Trophoblast cell (in vitro differentiated cells and primary cell): ENCODE measurements at regions not wholly inside any gene's neighbourhood (a gene's known extent, or its start where the extent isn't known, plus 50 kb on each side); places are given as distances from the start of the nearest gene placed in this dataset.

Source experiments
- DNase-seq, 2 donors: peaks; one replicate each; pipeline ENCODE4 v3.0.0-alpha.2; 2016
- H2AFZ ChIP-seq: 2 replicates; pipeline ENCODE4 v1.6.1; 2013; ENCODE audit warnings: low read length, moderate library complexity, mild to moderate bottlenecking; ENCODE audit not compliant: insufficient read depth, poor library complexity
- H2AK5ac ChIP-seq: 2 replicates; pipeline ENCODE4 v1.6.1; 2013; ENCODE audit warnings: mild to moderate bottlenecking, low read length
- H2BK120ac ChIP-seq: 2 replicates; pipeline ENCODE4 v1.6.1; 2013; ENCODE audit warnings: low read length, mild to moderate bottlenecking, moderate library complexity; ENCODE audit not compliant: insufficient read depth, poor library complexity
- H2BK12ac ChIP-seq: 2 replicates; pipeline ENCODE4 v1.6.1; 2013; ENCODE audit warnings: mild to moderate bottlenecking, low read length, moderate library complexity
- H2BK5ac ChIP-seq: 2 replicates; pipeline ENCODE4 v1.6.1; 2013; ENCODE audit warnings: low read length, low read depth, moderate library complexity, mild to moderate bottlenecking; ENCODE audit not compliant: poor library complexity
- H3K14ac ChIP-seq: 2 replicates; pipeline ENCODE4 v1.6.1; 2013; ENCODE audit warnings: mild to moderate bottlenecking, low read length
- H3K18ac ChIP-seq: 2 replicates; pipeline ENCODE4 v1.6.1; 2013; ENCODE audit warnings: mild to moderate bottlenecking, low read length
- H3K23ac ChIP-seq: 2 replicates; pipeline ENCODE4 v1.6.1; 2013; ENCODE audit warnings: low read length
- H3K27ac ChIP-seq: 2 replicates; pipeline ENCODE4 v1.5.1; 2013; ENCODE audit warnings: low read depth, mild to moderate bottlenecking, inconsistent platforms, low read length, moderate library complexity
- H3K27me3 ChIP-seq: 2 replicates; pipeline ENCODE4 v1.6.1; 2013; ENCODE audit warnings: inconsistent platforms, mild to moderate bottlenecking, low read length, moderate library complexity; ENCODE audit not compliant: insufficient read depth
- H3K36me3 ChIP-seq, 2 experiments: 1 replicate in 1 of 2; 2 replicates in 1 of 2; pipeline ENCODE4 v1.6.1; 2013; ENCODE audit warnings: low read length in 2 of 2, mild to moderate bottlenecking in 2 of 2, moderate library complexity in 1 of 2; ENCODE audit not compliant: insufficient read depth in 2 of 2, control insufficient read depth in 1 of 2
- H3K4ac ChIP-seq: 2 replicates; pipeline ENCODE4 v1.6.1; 2013; ENCODE audit warnings: low read depth, mild to moderate bottlenecking, low read length, moderate library complexity
- H3K4me1 ChIP-seq, 2 experiments: 1 replicate in 1 of 2; 2 replicates in 1 of 2; pipeline ENCODE4 v1.6.1; 2013; ENCODE audit warnings: low read length in 2 of 2, mild to moderate bottlenecking in 2 of 2, moderate library complexity in 1 of 2; ENCODE audit not compliant: insufficient read depth in 2 of 2, control insufficient read depth in 1 of 2
- H3K4me2 ChIP-seq: 2 replicates; pipeline ENCODE4 v1.6.1; 2013; ENCODE audit warnings: inconsistent platforms, mild to moderate bottlenecking, low read length, moderate library complexity
- H3K4me3 ChIP-seq: 2 replicates; pipeline ENCODE4 v1.5.1; 2013; ENCODE audit warnings: mild to moderate bottlenecking, low read depth, low read length, inconsistent platforms
- H3K79me1 ChIP-seq: one replicate; pipeline ENCODE4 v1.6.1; 2013; ENCODE audit warnings: low read length
- H3K79me2 ChIP-seq: 2 replicates; pipeline ENCODE4 v1.6.1; 2013; ENCODE audit warnings: low read length, mild to moderate bottlenecking; ENCODE audit not compliant: control insufficient read depth, insufficient read depth, poor library complexity
- H3K9ac ChIP-seq: 2 replicates; pipeline ENCODE4 v1.6.1; 2013; ENCODE audit warnings: mild to moderate bottlenecking, low read length
- H3K9me3 ChIP-seq: 2 replicates; pipeline ENCODE4 v1.6.1; 2013; ENCODE audit warnings: low read depth, mild to moderate bottlenecking, control low read depth, inconsistent platforms, low read length; ENCODE audit not compliant: insufficient read depth
- H4K12ac ChIP-seq: 2 replicates; pipeline ENCODE4 v1.6.1; 2013; ENCODE audit warnings: low read depth, mild to moderate bottlenecking, low read length, moderate library complexity
- H4K8ac ChIP-seq: 2 replicates; pipeline ENCODE4 v1.6.1; 2013; ENCODE audit warnings: low read depth, mild to moderate bottlenecking, low read length, moderate library complexity
- H4K91ac ChIP-seq: one replicate; pipeline ENCODE4 v1.6.1; 2013; ENCODE audit warnings: low read depth, mild to moderate bottlenecking, low read length, moderate library complexity
- WGBS: extraction: QIAGEN DNeasy Blood & Tissue Kit; methylation state at CpG from one replicate; pipeline ENCODE4 v1.1.7; 2013; ENCODE audit warnings: missing lambda C conversion rate; ENCODE audit not compliant: insufficient read length, insufficient coverage; ENCODE audit errors: extremely low coverage; 5-methylcytosine and 5-hydroxymethylcytosine counted together

DNA sequence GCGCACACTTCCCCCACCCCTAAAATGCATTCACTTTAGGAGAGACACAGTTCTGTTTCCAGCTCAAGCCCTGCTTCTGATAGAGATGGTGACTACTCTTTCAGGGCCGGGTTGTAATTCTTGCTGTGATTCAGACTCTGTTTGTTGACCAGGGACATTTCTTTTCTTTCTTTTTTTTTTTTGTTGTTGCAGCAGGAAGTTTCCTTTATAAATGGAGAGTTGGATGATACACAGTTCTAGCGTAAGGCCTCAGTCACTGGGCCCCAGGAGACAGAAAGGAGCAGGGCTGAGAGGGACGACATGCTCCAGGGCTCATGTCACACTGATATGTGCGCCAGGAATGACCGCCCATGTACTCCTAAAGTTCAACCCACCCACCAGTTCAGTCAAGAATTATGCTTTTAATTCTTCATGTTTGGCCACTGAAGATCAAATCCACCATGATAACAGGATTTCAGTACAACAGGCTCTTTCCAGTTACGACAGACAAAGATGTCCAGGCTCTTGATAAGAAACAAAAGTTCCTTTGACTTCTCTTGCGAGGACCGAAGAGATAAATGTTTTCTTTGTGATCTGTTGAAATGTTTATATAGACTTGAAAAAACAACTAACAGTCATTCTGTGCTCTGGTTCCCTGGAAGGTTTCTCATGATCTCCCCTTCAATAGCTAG, 142.5 kb downstream of the CD164 start:
- Histone ChIP-seq H2BK120ac (no peak overlapping the region), H3K27ac (no peak overlapping the region), H3K36me3 (no peaks in the 10 kb centered on the region), H3K79me2 (no peaks in the 10 kb centered on the region), H3K79me1 (no peaks in the 10 kb centered on the region), H3K4me3 (no peak overlapping the region), H2AK5ac (no peak overlapping the region), H2BK12ac (no peak overlapping the region), H4K12ac (no peak overlapping the region), H2AFZ (peak overlapping the region; percentile 70), H2BK5ac (no peak overlapping the region), H3K9ac (no peak overlapping the region), H3K4ac (no peak overlapping the region), H4K91ac (no peak overlapping the region), H4K8ac (no peak overlapping the region), H3K23ac (no peak overlapping the region), H3K4me1 (no peaks in the 10 kb centered on the region), H3K9me3 (no peaks in the 10 kb centered on the region), H3K14ac (no peak overlapping the region), H3K27me3 (no peaks in the 10 kb centered on the region), H3K18ac (no peak overlapping the region), H3K4me2 (no peak overlapping the region)
- DNase-seq = no peak
- no CpG with 5 or more reads among the region's 9 CpGs for WGBS

DNA sequence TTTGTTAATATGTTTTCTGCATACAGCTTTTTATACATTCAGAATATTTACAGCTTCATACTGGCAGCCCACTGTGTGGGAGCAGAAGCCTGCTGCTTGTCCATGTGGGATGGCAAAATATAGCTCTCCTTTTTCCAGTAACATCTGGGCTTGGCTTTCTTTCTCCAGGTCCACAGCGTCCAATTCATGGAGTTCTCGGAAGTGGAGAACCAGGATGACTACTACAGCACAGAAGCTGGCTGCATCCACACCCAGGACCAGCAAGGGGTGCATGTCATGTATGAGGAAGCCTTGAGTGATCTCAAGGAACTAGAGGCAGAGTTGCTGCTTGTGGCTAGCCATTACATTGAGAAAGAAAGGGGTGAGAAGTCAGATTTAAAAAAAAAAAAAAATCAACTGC, 143.1 kb downstream of the CD164 start:
- Histone ChIP-seq H4K91ac (no peak overlapping the region), H3K79me2 (no peaks in the 10 kb centered on the region), H3K4me1 (no peaks in the 10 kb centered on the region), H3K27ac (no peak overlapping the region), H2BK5ac (no peak overlapping the region), H3K27me3 (no peaks in the 10 kb centered on the region), H2BK12ac (no peak overlapping the region), H3K4me2 (no peak overlapping the region), H3K23ac (no peak overlapping the region), H4K12ac (no peak overlapping the region), H3K4me3 (no peak overlapping the region), H3K4ac (no peak overlapping the region), H2BK120ac (no peak overlapping the region), H3K36me3 (no peaks in the 10 kb centered on the region), H3K14ac (no peak overlapping the region), H2AFZ (no peak overlapping the region), H2AK5ac (no peak overlapping the region), H3K18ac (no peak overlapping the region), H4K8ac (no peak overlapping the region), H3K9ac (no peak overlapping the region), H3K9me3 (no peaks in the 10 kb centered on the region), H3K79me1 (no peaks in the 10 kb centered on the region)
- WGBS = no CpG with 5 or more reads among the region's 2 CpGs
- DNase-seq = no peak

DNA sequence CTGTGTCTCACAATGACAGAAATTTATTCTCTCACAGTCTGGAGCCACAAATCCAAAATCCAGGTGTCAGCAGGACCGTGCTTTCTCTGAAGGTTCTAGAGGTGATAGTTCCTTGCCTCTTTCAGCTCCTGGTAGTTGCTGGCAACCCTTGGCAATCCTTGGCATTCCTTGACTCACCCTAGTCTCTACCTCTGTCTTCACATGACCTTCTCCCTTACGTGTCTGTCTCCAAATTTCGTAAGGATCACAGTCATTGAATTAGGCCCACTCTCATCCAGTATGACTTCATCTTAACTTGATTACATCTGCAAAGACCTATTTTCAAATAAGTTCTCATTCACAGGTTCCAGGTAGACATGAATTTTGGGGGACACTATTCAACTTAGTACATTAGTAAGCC, 143.1 kb downstream of the CEP57L1 start:
- WGBS = no CpG with 5 or more reads among the region's 3 CpGs
- no peak for DNase-seq

DNA sequence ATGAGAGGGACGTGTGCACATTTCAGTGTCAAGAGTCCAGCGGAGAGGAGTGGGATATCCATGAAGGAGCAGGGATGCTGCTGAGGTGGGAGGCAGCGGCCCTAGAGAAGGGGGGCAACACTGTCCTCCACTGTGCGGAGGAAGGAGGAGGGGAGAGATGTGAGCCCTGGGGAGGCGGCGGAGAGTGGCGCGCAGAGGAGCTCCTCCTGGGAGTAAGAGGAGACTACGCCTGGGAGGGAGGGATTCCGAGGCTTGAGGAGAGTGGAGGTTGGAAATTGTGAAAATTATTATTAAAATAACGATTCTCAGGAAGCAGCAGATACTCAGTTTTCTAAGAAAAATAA, 142.7 kb downstream of the CEP57L1 start:
- Histone ChIP-seq H3K4me2 (no peak overlapping the region), H2BK12ac (no peak overlapping the region), H4K8ac (no peak overlapping the region), H3K27ac (no peak overlapping the region), H4K91ac (no peak overlapping the region), H2AK5ac (no peak overlapping the region), H3K79me1 (no peaks in the 10 kb centered on the region), H2AFZ (no peak overlapping the region), H2BK5ac (no peak overlapping the region), H3K36me3 (no peaks in the 10 kb centered on the region), H3K9ac (no peak overlapping the region), H3K79me2 (no peaks in the 10 kb centered on the region), H3K4me1 (no peaks in the 10 kb centered on the region), H3K23ac (no peak overlapping the region), H3K27me3 (no peaks in the 10 kb centered on the region), H2BK120ac (no peak overlapping the region), H3K14ac (no peak overlapping the region), H4K12ac (no peak overlapping the region), H3K18ac (no peak overlapping the region), H3K4ac (no peak overlapping the region), H3K4me3 (no peak overlapping the region), H3K9me3 (no peaks in the 10 kb centered on the region)
- no peak for DNase-seq
- no CpG with 5 or more reads among the region's 11 CpGs for WGBS

More for the DNA sequence above, 143.1 kb downstream of the CEP57L1 start:
- H3K9ac ChIP-seq = no peak overlapping the region
- no peaks in the 10 kb centered on the region for H3K27me3 ChIP-seq
- no peak overlapping the region for H4K91ac ChIP-seq
- no peaks in the 10 kb centered on the region for H3K36me3 ChIP-seq
- no peak overlapping the region for H3K4me3 ChIP-seq
- no peaks in the 10 kb centered on the region for H3K4me1 ChIP-seq
- no peak overlapping the region for H2BK5ac ChIP-seq
- no peak overlapping the region for H3K27ac ChIP-seq
- H4K8ac ChIP-seq = no peak overlapping the region
- H3K23ac ChIP-seq = no peak overlapping the region
- H2BK12ac ChIP-seq = no peak overlapping the region
- no peaks in the 10 kb centered on the region for H3K79me1 ChIP-seq
- H3K9me3 ChIP-seq = no peaks in the 10 kb centered on the region
- no peak overlapping the region for H3K18ac ChIP-seq
- no peak overlapping the region for H2AK5ac ChIP-seq
- no peak overlapping the region for H2BK120ac ChIP-seq
- H3K14ac ChIP-seq = no peak overlapping the region
- H3K79me2 ChIP-seq = no peaks in the 10 kb centered on the region
- no peak overlapping the region for H3K4me2 ChIP-seq
- no peak overlapping the region for H2AFZ ChIP-seq
- H4K12ac ChIP-seq = no peak overlapping the region
- no peak overlapping the region for H3K4ac ChIP-seq
